ENCODE measurements at regions not wholly inside any gene's neighbourhood (a gene's known extent, or its start where the extent isn't known, plus 50 kb on each side); places are given as distances from the start of the nearest gene placed in this dataset.

GRCh38 chr3:9301091-9301490, 51.6 kb upstream of the SRGAP3 start:
- DNase-seq (ENCODE audit: low spot score) = no peak

- no peak for DNase-seq (ENCODE audit: low spot score)
These were observed 52.4 kb upstream of the SRGAP3 start for GRCh38 chr3:9301798-9302197.

- DNase-seq (ENCODE audit: low spot score) = peak; percentile 73
These were observed 53.2 kb upstream of the SRGAP3 start for GRCh38 chr3:9302425-9303181.

- no peak for DNase-seq (ENCODE audit: low spot score)
These were observed 54.4 kb upstream of the THUMPD3 start for GRCh38 chr3:9308298-9308990.

- no peak for DNase-seq (ENCODE audit: low spot score)
These were observed 52.8 kb upstream of the THUMPD3 start for GRCh38 chr3:9310043-9310442.

- DNase-seq (ENCODE audit: low spot score) = no peak
These were observed 51.6 kb upstream of the THUMPD3 start for GRCh38 chr3:9311228-9311627.

Data from CD4-positive, alpha-beta T cell treated with Interleukin-6 at 100 ng/mL for 8 hours (primary cell).